ENCODE measurements at regions not wholly inside any gene's neighbourhood (a gene's known extent, or its start where the extent isn't known, plus 50 kb on each side); places are given as distances from the start of the nearest gene placed in this dataset.

DNA sequence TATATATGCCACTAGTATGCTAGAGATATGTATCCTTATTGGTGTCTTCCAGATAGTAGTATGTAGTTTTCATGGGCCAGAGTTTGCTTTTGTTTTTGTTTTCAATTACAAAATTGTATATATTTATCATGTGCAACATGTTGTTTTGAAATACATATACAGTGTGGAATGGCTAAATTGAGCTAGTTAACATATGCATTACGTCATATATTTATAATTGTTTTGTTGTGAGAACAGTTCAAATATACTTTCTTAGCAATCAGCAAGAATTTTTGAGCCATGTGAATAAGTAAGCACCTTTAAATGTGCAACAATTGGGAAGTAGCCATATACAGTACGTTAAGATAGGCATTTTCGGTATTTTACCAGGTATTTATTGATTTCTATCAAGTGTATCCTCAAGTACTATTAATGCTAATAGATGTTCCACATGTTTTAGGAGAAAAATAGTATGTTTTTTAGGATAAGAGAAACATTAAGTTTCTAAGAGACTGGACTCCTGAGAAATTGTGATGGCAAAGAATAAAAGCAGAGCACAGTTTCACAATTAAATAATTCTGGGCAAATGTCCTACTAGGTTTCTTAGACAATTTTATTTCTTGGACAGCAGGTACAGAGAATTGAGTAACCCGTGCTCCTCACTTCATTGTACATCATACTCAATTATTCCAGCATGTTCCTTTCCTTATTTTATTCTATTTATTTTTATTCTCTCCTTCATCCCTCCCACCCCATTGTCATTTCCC lies 60.5 kb upstream of the SLC5A12 start:
- H3K36me3 ChIP-seq: no peaks in the 10 kb centered on the region
- H3K27ac ChIP-seq: no peak overlapping the region
- H3K9me3 ChIP-seq: peaks cover 0 to 7% (median 3%) of the 10 kb centered on the region in 4 donors
- H3K27me3 ChIP-seq: no peaks in the 10 kb centered on the region
- no peak for DNase-seq
- H3K4me1 ChIP-seq: no peaks in the 10 kb centered on the region
- TF ChIP-seq, protein P1, sequence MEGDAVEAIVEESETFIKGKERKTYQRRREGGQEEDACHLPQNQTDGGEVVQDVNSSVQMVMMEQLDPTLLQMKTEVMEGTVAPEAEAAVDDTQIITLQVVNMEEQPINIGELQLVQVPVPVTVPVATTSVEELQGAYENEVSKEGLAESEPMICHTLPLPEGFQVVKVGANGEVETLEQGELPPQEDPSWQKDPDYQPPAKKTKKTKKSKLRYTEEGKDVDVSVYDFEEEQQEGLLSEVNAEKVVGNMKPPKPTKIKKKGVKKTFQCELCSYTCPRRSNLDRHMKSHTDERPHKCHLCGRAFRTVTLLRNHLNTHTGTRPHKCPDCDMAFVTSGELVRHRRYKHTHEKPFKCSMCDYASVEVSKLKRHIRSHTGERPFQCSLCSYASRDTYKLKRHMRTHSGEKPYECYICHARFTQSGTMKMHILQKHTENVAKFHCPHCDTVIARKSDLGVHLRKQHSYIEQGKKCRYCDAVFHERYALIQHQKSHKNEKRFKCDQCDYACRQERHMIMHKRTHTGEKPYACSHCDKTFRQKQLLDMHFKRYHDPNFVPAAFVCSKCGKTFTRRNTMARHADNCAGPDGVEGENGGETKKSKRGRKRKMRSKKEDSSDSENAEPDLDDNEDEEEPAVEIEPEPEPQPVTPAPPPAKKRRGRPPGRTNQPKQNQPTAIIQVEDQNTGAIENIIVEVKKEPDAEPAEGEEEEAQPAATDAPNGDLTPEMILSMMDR (IDR thresholded peaks at IDR 0.05): no peak
- no peak for TF ChIP-seq POLR2A (IDR thresholded peaks at IDR 0.05)
- no peak overlapping the region for H3K4me3 ChIP-seq

DNA sequence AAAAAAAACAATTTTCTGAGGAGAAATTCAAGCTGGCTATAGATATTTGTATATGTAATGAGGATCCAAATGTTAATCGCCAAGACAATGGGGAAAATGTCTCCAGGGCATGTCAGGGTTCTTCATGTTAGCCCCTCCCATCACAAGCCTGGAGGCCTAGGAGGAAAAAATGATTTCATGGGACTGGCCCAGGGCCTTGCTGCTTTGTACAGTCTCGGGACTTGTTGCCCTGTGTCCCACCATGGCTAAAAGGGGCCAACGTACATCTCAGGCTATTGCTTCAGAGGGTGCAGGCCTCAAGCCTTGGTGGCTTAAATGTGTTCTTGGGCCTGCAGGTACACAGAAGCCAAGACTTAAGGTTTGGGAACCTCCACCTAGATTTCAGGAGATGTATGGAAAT lies 62.1 kb upstream of the SLC5A12 start:
- Histone ChIP-seq H3K9me3 (peaks cover 0 to 7% (median 3%) of the 10 kb centered on the region in 4 donors), H3K4me1 (no peaks in the 10 kb centered on the region), H3K27me3 (no peaks in the 10 kb centered on the region), H3K4me3 (no peak overlapping the region), H3K27ac (no peak overlapping the region), H3K36me3 (no peaks in the 10 kb centered on the region)
- no peak for DNase-seq
- TF ChIP-seq POLR2A (IDR thresholded peaks at IDR 0.05): no peak
- TF ChIP-seq, protein P1 (IDR thresholded peaks at IDR 0.05): no peak

DNA sequence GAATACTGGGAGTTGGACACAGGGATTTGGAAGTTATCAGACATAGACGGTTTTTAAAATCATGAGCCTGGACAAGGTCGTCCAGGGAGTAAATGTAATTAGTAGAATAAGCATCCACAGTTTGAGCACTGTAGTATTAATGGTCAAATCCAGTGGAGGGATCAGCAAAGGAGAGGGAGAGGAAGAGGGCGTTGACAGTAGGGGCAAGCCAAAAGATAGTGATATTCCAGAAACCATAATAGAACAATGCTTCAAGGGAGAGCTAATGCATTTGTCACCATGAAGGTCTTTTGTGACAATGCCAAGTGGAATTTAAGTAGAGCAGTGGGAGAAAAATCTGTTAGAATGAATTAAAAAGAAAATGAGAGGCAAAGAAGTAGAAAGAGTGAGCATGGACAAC lies 68.9 kb upstream of the SLC5A12 start:
- no peak overlapping the region for H3K4me3 ChIP-seq
- no peaks in the 10 kb centered on the region for H3K27me3 ChIP-seq
- no peak for TF ChIP-seq POLR2A (IDR thresholded peaks at IDR 0.05)
- TF ChIP-seq, protein P1 (IDR thresholded peaks at IDR 0.05): no peak
- DNase-seq: no peak
- H3K27ac ChIP-seq: no peak overlapping the region
- no peaks in the 10 kb centered on the region for H3K4me1 ChIP-seq
- no peaks in the 10 kb centered on the region for H3K36me3 ChIP-seq
- H3K9me3 ChIP-seq: no peaks in the 10 kb centered on the region

DNA sequence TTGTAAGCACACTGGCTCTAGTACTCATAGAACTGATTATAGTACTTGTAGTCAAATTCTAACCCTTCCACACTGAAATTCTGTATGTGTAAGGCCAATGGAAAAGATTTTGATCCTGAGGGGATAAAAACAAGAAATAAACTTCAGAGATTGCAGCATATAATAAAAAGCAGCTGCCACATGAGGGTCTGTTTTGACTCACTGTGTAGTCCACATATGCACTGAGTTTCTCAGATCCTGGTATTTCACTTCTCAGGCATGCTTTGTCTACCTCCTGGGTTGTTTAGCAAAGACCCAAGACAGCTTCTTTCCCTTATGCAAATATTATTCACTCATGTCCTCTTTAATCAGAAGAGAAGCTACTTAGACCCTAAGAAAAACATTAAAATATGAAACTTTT lies 71.1 kb upstream of the SLC5A12 start:
- no peak for DNase-seq
- TF ChIP-seq POLR2A (IDR thresholded peaks at IDR 0.05): no peak
- TF ChIP-seq, protein P1 (IDR thresholded peaks at IDR 0.05): no peak
- H3K9me3 ChIP-seq: no peaks in the 10 kb centered on the region
- H3K27me3 ChIP-seq: no peaks in the 10 kb centered on the region
- H3K27ac ChIP-seq: no peak overlapping the region
- H3K36me3 ChIP-seq: no peaks in the 10 kb centered on the region
- no peaks in the 10 kb centered on the region for H3K4me1 ChIP-seq
- no peak overlapping the region for H3K4me3 ChIP-seq

DNA sequence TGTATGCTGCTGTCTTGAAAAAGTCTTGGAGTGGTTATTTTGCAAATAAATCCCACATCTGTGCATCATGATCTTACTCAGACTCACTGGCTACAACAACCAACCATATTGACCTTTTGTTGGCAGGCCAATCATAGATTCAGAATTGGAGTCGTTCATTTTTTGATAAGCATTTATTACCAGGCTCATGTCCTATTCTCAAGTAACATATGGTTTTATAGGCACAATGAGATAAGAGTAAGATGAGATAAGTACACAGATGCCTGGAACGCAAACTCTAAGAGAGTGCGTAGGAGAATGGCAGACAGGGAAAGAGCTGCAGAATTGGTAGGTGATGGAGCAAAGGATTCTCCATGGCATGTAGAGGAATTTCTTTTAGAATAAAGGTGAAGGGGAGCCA lies 71.6 kb upstream of the SLC5A12 start:
- H3K36me3 ChIP-seq: no peaks in the 10 kb centered on the region
- H3K27me3 ChIP-seq: no peaks in the 10 kb centered on the region
- no peaks in the 10 kb centered on the region for H3K4me1 ChIP-seq
- no peaks in the 10 kb centered on the region for H3K9me3 ChIP-seq
- no peak for DNase-seq
- no peak overlapping the region for H3K4me3 ChIP-seq
- H3K27ac ChIP-seq: no peak overlapping the region
- no peak for TF ChIP-seq POLR2A (IDR thresholded peaks at IDR 0.05)
- TF ChIP-seq, protein P1 (IDR thresholded peaks at IDR 0.05): no peak

All from Peyer's patch (tissue), 4 donors.